SU-DHL-6 (cell line): ENCODE measurements at regions not wholly inside any gene's neighbourhood (a gene's known extent, or its start where the extent isn't known, plus 50 kb on each side); places are given as distances from the start of the nearest gene placed in this dataset.

Source experiments
- CTCF ChIP-seq: fragments of 200-600 bp; sonication (generic); IDR thresholded peaks from one replicate; pipeline ENCODE4 v1.5.1; 2017; ENCODE audit warnings: antibody characterized with exemption, mild to moderate bottlenecking, low read length, moderate library complexity; ENCODE audit not compliant: insufficient read depth, poor library complexity, severe bottlenecking
- EZH2phosphoT487 ChIP-seq: fragments of 200-600 bp; sonication (generic), shearing (Covaris generic); conservative IDR thresholded peaks from 2 replicates; pipeline ENCODE4 v1.6.1; 2018; ENCODE audit warnings: mild to moderate bottlenecking, antibody characterized with exemption, low read length, moderate library complexity, mixed read lengths

- no peak for TF ChIP-seq CTCF
- no peak for TF ChIP-seq EZH2phosphoT487
These were observed 431.7 kb downstream of the LMO7 start for GRCh38 chr13:76067850-76068249.
